GM12878 (cell line): ENCODE measurements at regions not wholly inside any gene's neighbourhood (a gene's known extent, or its start where the extent isn't known, plus 50 kb on each side); places are given as distances from the start of the nearest gene placed in this dataset.

ENCODE experiments used
- ATAC-seq: fragments of 200-7000 bp; cut with Tn5 transposase; 3 replicates; pipeline ENCODE4 v1.9.1; 2020; ENCODE audit warnings: mild to moderate bottlenecking, moderate library complexity
- BruUV-seq: library from RNA; stranded (reverse); fragments of 400-500 nt; replicated peaks from 2 replicates; lab custom pipeline; 2021; lab: Mats Ljungman, UMichigan
- CTCF ChIA-PET: fragments of 300-600 bp; sonication (Branson Sonifier 250); formaldehyde crosslinking; extraction: SDS; loops from one replicate; lab custom pipeline; 2021; ENCODE audit warnings: inconsistent platforms; lab: Yijun Ruan, JAX
- POLR2A ChIA-PET: fragments of 350-600 bp; formaldehyde crosslinking; extraction: SDS; loops from one replicate; lab custom pipeline; 2021; ENCODE audit warnings: inconsistent platforms; lab: Charles Lee
- RAD21 ChIA-PET: fragments of 300-600 bp; sonication (Branson Sonifier 250); formaldehyde crosslinking; loops from one replicate; lab custom pipeline; 2023; ENCODE audit warnings: antibody characterized with exemption; ENCODE audit not compliant: unreplicated experiment; lab: Charles Lee
- SMC1A ChIA-PET: fragments of 300-600 bp; sonication (Branson Sonifier 250); formaldehyde crosslinking; loops from one replicate; lab custom pipeline; 2023; ENCODE audit not compliant: unreplicated experiment, uncharacterized antibody; lab: Charles Lee
- DNase-seq: peaks from one replicate; pipeline ENCODE4 v3.0.0-alpha.2; 2011; ENCODE audit warnings: low read depth, low spot score
- FAIRE-seq: peaks from 3 replicates; lab custom pipeline; 2011; peaks lifted over from hg19 to GRCh38; lab: Jason Lieb, UNC
- H2AFZ ChIP-seq: 2 replicates; pipeline ENCODE4 v1.6.0; 2011; ENCODE audit warnings: low read depth, low read length, control low read depth; ENCODE audit not compliant: control insufficient read depth
- H3K27ac ChIP-seq: 2 replicates; pipeline ENCODE4 v1.5.1; 2011; ENCODE audit warnings: control low read depth; ENCODE audit not compliant: control insufficient read depth, insufficient read depth
- H3K27me3 ChIP-seq, 2 experiments: replicated peaks in 1 of 2; 2 replicates each; pipeline versions ENCODE4 v1.6.0 to v1.6.1; 2011; ENCODE audit warnings: low read length in 1 of 2; ENCODE audit not compliant: control insufficient read depth in 2 of 2, insufficient read depth in 2 of 2
- H3K36me3 ChIP-seq, 2 experiments: 2 replicates each; pipeline ENCODE4 v1.5.1; 2011; ENCODE audit warnings: low read length in 1 of 2; ENCODE audit not compliant: control insufficient read depth in 2 of 2, insufficient read depth in 2 of 2
- H3K4me1 ChIP-seq: 2 replicates; pipeline ENCODE4 v1.6.1; 2011; ENCODE audit warnings: mild to moderate bottlenecking, low read length, moderate library complexity, mixed read lengths; ENCODE audit not compliant: control insufficient read depth, insufficient read depth
- H3K4me2 ChIP-seq: 2 replicates; pipeline ENCODE4 v1.6.0; 2011; ENCODE audit warnings: control low read depth; ENCODE audit not compliant: control insufficient read depth, insufficient read depth
- H3K4me3 ChIP-seq: fragments of 200-600 bp; sonication (generic); 2 replicates; pipeline ENCODE4 v1.5.1; 2016
- H3K79me2 ChIP-seq: 2 replicates; pipeline ENCODE4 v1.6.0; 2011; ENCODE audit warnings: low read length; ENCODE audit not compliant: control insufficient read depth, insufficient read depth
- H3K9ac ChIP-seq: 2 replicates; pipeline ENCODE4 v1.8.0; 2011; ENCODE audit warnings: low read length, control low read depth, mixed read lengths; ENCODE audit not compliant: control insufficient read depth, insufficient read depth
- H3K9me3 ChIP-seq: replicated peaks from 3 replicates; pipeline ENCODE4 v1.5.1; 2011; ENCODE audit warnings: mild to moderate bottlenecking, low read length; ENCODE audit not compliant: control insufficient read depth, insufficient read depth
- H4K20me1 ChIP-seq: 2 replicates; pipeline ENCODE4 v1.6.0; 2011; ENCODE audit not compliant: control insufficient read depth, insufficient read depth
- CHD4 ChIP-seq: fragments of 200-600 bp; sonication (generic); IDR thresholded peaks from 2 replicates; pipeline ENCODE4 v1.6.1; 2016; ENCODE audit warnings: mild to moderate bottlenecking
- EZH2 ChIP-seq: IDR thresholded peaks from 2 replicates; pipeline ENCODE4 v1.6.1; 2012; ENCODE audit warnings: low read depth, mild to moderate bottlenecking, control low read depth, inconsistent platforms, low read length, borderline replicate concordance; ENCODE audit not compliant: control insufficient read depth
- HDAC2 ChIP-seq: fragments of 200-600 bp; sonication (generic); IDR thresholded peaks from 2 replicates; pipeline ENCODE4 v1.6.1; 2017
- MYC ChIP-seq: IDR thresholded peaks from 2 replicates; pipeline ENCODE4 v1.6.1; 2011; ENCODE audit warnings: mild to moderate bottlenecking, low read length, moderate library complexity, inconsistent platforms; ENCODE audit not compliant: insufficient read depth, insufficient replicate concordance, insufficient read length, severe bottlenecking
- NKRF ChIP-seq: fragments of 450-650 bp; conservative IDR thresholded peaks from 2 replicates; pipeline ENCODE4 v1.6.1; 2017; ENCODE audit warnings: mild to moderate bottlenecking, moderate library complexity
- SKIL ChIP-seq: fragments of 450-650 bp; IDR thresholded peaks from 2 replicates; pipeline ENCODE4 v1.6.1; 2017; ENCODE audit warnings: mild to moderate bottlenecking, low read depth, inconsistent platforms; ENCODE audit not compliant: poor library complexity, severe bottlenecking
- SP1 ChIP-seq: IDR thresholded peaks from one replicate; pipeline ENCODE4 v1.6.1; 2011; ENCODE audit warnings: low read depth, low read length
- WGBS: methylation state at CpG from one replicate; pipeline ENCODE4 v1.1.6; 2016; ENCODE audit warnings: low lambda C conversion rate; ENCODE audit not compliant: insufficient replicate concordance, insufficient coverage; ENCODE audit errors: missing lambda C conversion rate; 5-methylcytosine and 5-hydroxymethylcytosine counted together
- in situ Hi-C: fragments of 300-500 bp; cut with MboI; formaldehyde crosslinking; loops from 9 replicates; pipeline ENCODE4 v1.14.3; 2018; ENCODE audit warnings: mixed read lengths
- intact Hi-C: fragments of 100-400 bp; cut with micrococcal nuclease; formaldehyde crosslinking; loops from one replicate; pipeline ENCODE4 v1.14.2; 2022; ENCODE audit not compliant: unreplicated experiment

DNA sequence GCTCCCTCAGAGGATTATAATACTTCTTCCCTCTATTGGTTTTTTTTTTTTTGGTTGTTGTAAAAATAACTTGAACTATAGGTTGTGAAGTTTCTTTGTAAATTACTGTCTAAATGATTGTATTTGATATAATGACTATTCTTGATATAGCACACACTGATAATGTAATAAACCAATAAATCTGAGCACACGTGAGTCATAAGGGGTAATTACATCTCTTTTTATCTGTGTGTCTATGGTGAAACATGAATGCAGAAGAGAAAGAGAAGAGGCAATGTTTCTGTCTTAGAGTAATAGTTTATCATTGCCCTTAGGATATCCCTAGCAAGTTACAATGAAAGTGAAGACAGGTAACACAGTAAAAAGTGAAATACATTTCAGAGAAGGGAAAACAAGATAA lies 64.1 kb upstream of the RAPGEF4 start:
- 0% methylated on average over 1 of the region's 1 CpG for WGBS
- ATAC-seq (no peak), FAIRE-seq (no peak), DNase-seq (no peak)
- Histone ChIP-seq H3K4me1 (no peaks in the 10 kb centered on the region), H3K4me2 (no peak overlapping the region), H4K20me1 (no peaks in the 10 kb centered on the region), H3K4me3 (no peak overlapping the region), H3K36me3 (no peaks in the 10 kb centered on the region), H3K9me3 (no peaks in the 10 kb centered on the region), H3K9ac (no peak overlapping the region), H3K79me2 (no peaks in the 10 kb centered on the region), H2AFZ (no peak overlapping the region), H3K27ac (no peak overlapping the region), H3K27me3 (no peaks in the 10 kb centered on the region)
- ChIA-PET POLR2A (no interaction called here), RAD21 (no interaction called here), CTCF (no interaction called here), SMC1A (interaction anchor here (1.4 kb wide), 1 partner anchor 26 kb away, joined by 3 read pairs; no protein-coding TSS in a partner anchor)
- TF ChIP-seq SKIL: no peak
- no peak for TF ChIP-seq CHD4
- TF ChIP-seq EZH2: no peak
- intact Hi-C loops: no loop called here
- no TSS peak for BruUV-seq
- in situ Hi-C loops: no loop called here

DNA sequence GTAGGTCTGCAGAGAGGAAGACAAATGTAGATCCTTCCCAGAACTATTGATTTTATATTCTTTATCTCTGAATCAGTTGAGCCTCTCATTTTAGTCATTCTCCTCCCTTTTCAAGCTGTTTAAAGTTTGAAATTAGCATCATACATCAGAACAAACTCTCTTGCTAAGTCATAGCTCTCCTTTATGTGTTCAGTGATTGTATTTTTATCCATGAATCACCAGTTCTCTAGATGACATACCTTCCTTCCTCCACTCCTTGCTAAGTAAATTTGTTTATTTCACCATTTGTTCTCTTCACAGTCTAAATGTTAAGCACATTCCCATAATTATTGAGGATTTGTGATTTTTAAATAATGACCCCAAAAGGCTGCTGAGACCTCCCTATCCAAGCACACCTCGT lies 63.5 kb upstream of the RAPGEF4 start:
- no peak for FAIRE-seq
- no TSS peak for BruUV-seq

More for the DNA sequence above, 63.5 kb upstream of the RAPGEF4 start:
- Histone ChIP-seq H3K9ac (no peak overlapping the region), H3K4me2 (no peak overlapping the region), H4K20me1 (no peaks in the 10 kb centered on the region), H3K4me3 (no peak overlapping the region), H3K36me3 (no peaks in the 10 kb centered on the region), H3K4me1 (no peaks in the 10 kb centered on the region), H3K27me3 (no peaks in the 10 kb centered on the region), H3K9me3 (no peaks in the 10 kb centered on the region), H3K27ac (no peak overlapping the region), H2AFZ (no peak overlapping the region), H3K79me2 (no peaks in the 10 kb centered on the region)
- no peak for TF ChIP-seq NKRF
- no peak for TF ChIP-seq SP1
- no peak for TF ChIP-seq MYC
- no peak for TF ChIP-seq HDAC2
- in situ Hi-C loops (no loop called here), intact Hi-C loops (no loop called here)
- RAD21 ChIA-PET: no interaction called here
- 0% methylated on average over 1 of the region's 1 CpG for WGBS
- ATAC-seq (no peak), DNase-seq (no peak)
- POLR2A ChIA-PET: no interaction called here
- SMC1A ChIA-PET: interaction anchor here (1.4 kb wide), 1 partner anchor 25 kb away, joined by 3 read pairs; no protein-coding TSS in a partner anchor
- CTCF ChIA-PET: no interaction called here
